ENCODE measurements at regions not wholly inside any gene's neighbourhood (a gene's known extent, or its start where the extent isn't known, plus 50 kb on each side); places are given as distances from the start of the nearest gene placed in this dataset.
"Not testable (repeated sequence)": the region's sequence is repeated elsewhere in the genome, so short reads cannot be mapped to it uniquely, and the experiment has no call there.

GRCh38 chr7:113582471-113582870, 336.3 kb downstream of the PPP1R3A start:
- no peak for DNase-seq

GRCh38 chr7:113563257-113563656, 355.6 kb downstream of the PPP1R3A start:
- not testable (repeated sequence) for DNase-seq

GRCh38 chr7:113562801-113563200, 356.0 kb downstream of the PPP1R3A start:
- no peak for DNase-seq

- no peak for DNase-seq
Measured at GRCh38 chr7:113562242-113562641, 356.6 kb downstream of the PPP1R3A start.

GRCh38 chr7:113561446-113561845, 357.4 kb downstream of the PPP1R3A start:
- no peak for DNase-seq

- DNase-seq, result no peak
Measured at GRCh38 chr7:113550966-113551365, 367.8 kb downstream of the PPP1R3A start.

- no peak for DNase-seq
Measured at GRCh38 chr7:113548561-113548960, 370.2 kb downstream of the PPP1R3A start.

GRCh38 chr7:113548137-113548536, 370.7 kb downstream of the PPP1R3A start:
- DNase-seq, result no peak

- no peak for DNase-seq
Measured at GRCh38 chr7:113521468-113521867, 397.3 kb downstream of the PPP1R3A start.

GRCh38 chr7:113519472-113519871, 399.3 kb downstream of the PPP1R3A start:
- no peak for DNase-seq

- DNase-seq, result no peak
Measured at GRCh38 chr7:113504691-113505090, 386.3 kb upstream of the SMIM30 start.

- DNase-seq, result no peak
Measured at GRCh38 chr7:113504142-113504541, 385.8 kb upstream of the SMIM30 start.

- DNase-seq, result not testable (repeated sequence)
Measured at GRCh38 chr7:113496586-113496985, 378.2 kb upstream of the SMIM30 start.

- not testable (repeated sequence) for DNase-seq
Measured at GRCh38 chr7:113494797-113495566, 376.6 kb upstream of the SMIM30 start.

- DNase-seq, result no peak
Measured at GRCh38 chr7:113491305-113491704, 373.0 kb upstream of the SMIM30 start.

GRCh38 chr7:113487925-113488731, 369.8 kb upstream of the SMIM30 start:
- DNase-seq, result no peak

- no peak for DNase-seq
Measured at GRCh38 chr7:113486548-113486947, 368.2 kb upstream of the SMIM30 start.

GRCh38 chr7:113483657-113484056, 365.3 kb upstream of the SMIM30 start:
- no peak for DNase-seq

- DNase-seq, result no peak
Measured at GRCh38 chr7:113480537-113480936, 362.2 kb upstream of the SMIM30 start.

GRCh38 chr7:113464096-113464855, 345.9 kb upstream of the SMIM30 start:
- no peak for DNase-seq

- no peak for DNase-seq
Measured at GRCh38 chr7:113460067-113460466, 341.7 kb upstream of the SMIM30 start.

GRCh38 chr7:113456533-113456932, 338.2 kb upstream of the SMIM30 start:
- no peak for DNase-seq

GRCh38 chr7:113454597-113455169, 336.3 kb upstream of the SMIM30 start:
- DNase-seq, result no peak

All from activated effector memory CD4-positive, alpha-beta T cell treated with Interleukin-2 at 50 U/mL for 16 hours (primary cell).